Thoracic aorta (tissue), 2 donors: ENCODE measurements at regions not wholly inside any gene's neighbourhood (a gene's known extent, or its start where the extent isn't known, plus 50 kb on each side); places are given as distances from the start of the nearest gene placed in this dataset.

Experiments used
- ATAC-seq: fragments of 150-250 bp; one replicate; pipeline ENCODE4 v1.8.0; 2017; ENCODE audit warnings: low read depth; ENCODE audit not compliant: insufficient number of reproducible peaks, low FRiP score
- DNase-seq: peaks from one replicate; pipeline ENCODE4 v3.0.0-alpha.2; 2020; ENCODE audit warnings: low spot score
- H3K27ac ChIP-seq, 2 donors: fragments of 200-600 bp; sonication (generic); 1 replicate in 1 of 2; 2 replicates in 1 of 2; pipeline ENCODE4 v1.5.1; 2016; ENCODE audit warnings: mild to moderate bottlenecking in 2 of 2, moderate library complexity in 2 of 2
- H3K27me3 ChIP-seq: fragments of 200-600 bp; sonication (generic); replicated peaks from 2 replicates; pipeline ENCODE4 v1.6.0; 2016; ENCODE audit warnings: mild to moderate bottlenecking; ENCODE audit not compliant: insufficient read depth
- H3K36me3 ChIP-seq: fragments of 200-600 bp; sonication (generic); one replicate; pipeline ENCODE4 v1.5.1; 2016
- H3K4me1 ChIP-seq, 2 donors: fragments of 200-600 bp; sonication (generic); 1 replicate in 1 of 2; 2 replicates in 1 of 2; pipeline versions ENCODE4 v1.5.1 to v1.6.0; 2016; ENCODE audit warnings: low read depth in 2 of 2, mild to moderate bottlenecking in 1 of 2; ENCODE audit not compliant: control insufficient read depth in 1 of 2
- H3K4me3 ChIP-seq: fragments of 200-600 bp; sonication (generic); 2 replicates; pipeline ENCODE4 v1.5.1; 2016; ENCODE audit warnings: mild to moderate bottlenecking
- H3K9me3 ChIP-seq: fragments of 200-600 bp; sonication (generic); 2 replicates; pipeline ENCODE4 v1.5.1; 2016
- TF ChIP-seq, protein P1 (sequence below): fragments of 200-600 bp; sonication (generic); IDR thresholded peaks from one replicate; pipeline ENCODE4 v1.5.1; 2019; ENCODE audit warnings: antibody characterized with exemption

DNA sequence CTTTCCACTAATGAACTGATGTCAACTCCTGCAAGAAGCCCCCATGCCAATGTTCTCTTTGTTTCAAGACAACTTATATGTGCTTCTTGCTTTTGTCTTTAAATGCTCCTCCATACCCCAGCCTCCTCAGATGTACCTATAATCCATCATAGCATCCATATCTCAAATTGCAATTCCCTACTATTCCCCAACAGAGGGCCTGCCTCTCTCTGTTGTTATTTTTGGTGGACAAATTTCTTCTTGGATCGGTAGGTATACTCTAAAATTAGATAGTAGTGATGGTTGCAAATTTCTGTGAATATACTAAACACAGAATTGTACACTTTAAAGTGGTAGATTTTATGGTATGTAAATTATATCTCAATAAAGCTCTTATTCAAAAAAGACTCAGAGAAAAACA lies 820.1 kb downstream of the METTL4 start:
- H3K36me3 ChIP-seq = no peaks in the 10 kb centered on the region
- TF ChIP-seq, protein P1, sequence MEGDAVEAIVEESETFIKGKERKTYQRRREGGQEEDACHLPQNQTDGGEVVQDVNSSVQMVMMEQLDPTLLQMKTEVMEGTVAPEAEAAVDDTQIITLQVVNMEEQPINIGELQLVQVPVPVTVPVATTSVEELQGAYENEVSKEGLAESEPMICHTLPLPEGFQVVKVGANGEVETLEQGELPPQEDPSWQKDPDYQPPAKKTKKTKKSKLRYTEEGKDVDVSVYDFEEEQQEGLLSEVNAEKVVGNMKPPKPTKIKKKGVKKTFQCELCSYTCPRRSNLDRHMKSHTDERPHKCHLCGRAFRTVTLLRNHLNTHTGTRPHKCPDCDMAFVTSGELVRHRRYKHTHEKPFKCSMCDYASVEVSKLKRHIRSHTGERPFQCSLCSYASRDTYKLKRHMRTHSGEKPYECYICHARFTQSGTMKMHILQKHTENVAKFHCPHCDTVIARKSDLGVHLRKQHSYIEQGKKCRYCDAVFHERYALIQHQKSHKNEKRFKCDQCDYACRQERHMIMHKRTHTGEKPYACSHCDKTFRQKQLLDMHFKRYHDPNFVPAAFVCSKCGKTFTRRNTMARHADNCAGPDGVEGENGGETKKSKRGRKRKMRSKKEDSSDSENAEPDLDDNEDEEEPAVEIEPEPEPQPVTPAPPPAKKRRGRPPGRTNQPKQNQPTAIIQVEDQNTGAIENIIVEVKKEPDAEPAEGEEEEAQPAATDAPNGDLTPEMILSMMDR = no peak
- H3K27me3 ChIP-seq = no peaks in the 10 kb centered on the region
- ATAC-seq (no peak), DNase-seq (no peak)
- H3K4me1 ChIP-seq = no peaks in the 10 kb centered on the region
- no peak overlapping the region for H3K4me3 ChIP-seq
- no peak overlapping the region for H3K27ac ChIP-seq
- H3K9me3 ChIP-seq = no peaks in the 10 kb centered on the region

DNA sequence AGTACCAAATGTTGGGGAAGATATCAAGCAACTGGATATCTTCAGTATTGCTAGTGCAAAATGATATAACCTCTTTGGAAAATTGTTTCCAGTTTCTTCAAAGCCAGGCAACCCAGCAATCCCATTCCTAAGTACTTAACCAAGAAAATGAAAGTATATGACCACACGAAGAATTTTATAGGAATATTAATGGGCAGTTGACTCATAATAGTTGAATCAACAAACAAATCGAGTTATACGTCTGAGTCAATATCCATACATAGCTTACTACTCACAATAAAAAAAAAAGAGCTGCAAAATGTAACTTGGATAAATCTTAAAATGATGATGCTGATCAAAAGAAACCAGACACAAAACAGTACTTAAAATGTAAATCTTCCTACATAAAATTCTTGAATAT lies 810.4 kb downstream of the METTL4 start:
- DNase-seq = no peak
- no peaks in the 10 kb centered on the region for H3K9me3 ChIP-seq
- H3K4me1 ChIP-seq = no peaks in the 10 kb centered on the region
- no peak for ATAC-seq
- H3K27ac ChIP-seq = no peak overlapping the region
- no peaks in the 10 kb centered on the region for H3K36me3 ChIP-seq
- TF ChIP-seq, protein P1 = no peak
- no peak overlapping the region for H3K4me3 ChIP-seq
- no peaks in the 10 kb centered on the region for H3K27me3 ChIP-seq

DNA sequence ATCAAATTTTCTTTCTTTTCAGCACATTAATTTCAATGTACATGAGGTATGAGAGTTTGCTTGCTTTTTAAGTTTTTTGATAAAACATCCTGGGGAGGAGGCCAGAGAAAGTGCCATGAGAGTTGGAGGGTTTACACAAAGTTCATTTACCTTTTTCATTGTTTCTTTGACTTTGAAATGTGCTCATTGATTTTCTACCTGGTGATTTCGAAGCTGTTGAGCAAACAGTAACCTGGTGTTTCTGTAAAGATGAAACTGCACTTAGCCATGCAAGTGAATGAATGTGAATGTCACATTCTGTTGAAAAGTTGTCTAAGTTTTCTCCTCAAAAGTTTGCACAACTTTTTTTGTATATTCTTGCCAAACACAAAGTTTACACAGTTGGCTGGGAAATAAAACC lies 797.0 kb downstream of the METTL4 start:
- Histone ChIP-seq H3K4me1 (no peaks in the 10 kb centered on the region), H3K9me3 (no peaks in the 10 kb centered on the region), H3K36me3 (no peaks in the 10 kb centered on the region), H3K4me3 (no peak overlapping the region), H3K27me3 (no peaks in the 10 kb centered on the region), H3K27ac (no peak overlapping the region)
- DNase-seq = no peak
- ATAC-seq = no peak
- TF ChIP-seq, protein P1 = no peak

DNA sequence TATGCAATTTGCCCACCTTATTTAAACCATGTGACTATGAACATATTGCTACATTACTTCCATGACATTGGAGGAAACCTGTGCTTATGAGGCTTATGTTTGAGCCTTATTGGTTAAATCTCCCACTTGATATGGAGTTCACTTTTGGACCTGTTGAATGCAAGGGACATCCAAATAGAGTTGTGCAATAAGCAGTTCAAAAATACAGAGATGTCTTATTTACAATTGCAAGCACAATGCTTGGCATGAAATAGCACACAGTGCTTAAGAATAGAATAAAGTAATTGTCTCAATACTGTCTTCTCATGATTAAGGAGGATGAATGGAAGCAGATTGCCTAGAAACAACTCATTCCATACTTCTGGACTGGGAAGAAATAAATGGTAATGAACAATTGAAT lies 793.5 kb downstream of the METTL4 start:
- Histone ChIP-seq H3K4me1 (no peaks in the 10 kb centered on the region), H3K4me3 (no peak overlapping the region), H3K9me3 (no peaks in the 10 kb centered on the region), H3K27me3 (no peaks in the 10 kb centered on the region), H3K27ac (no peak overlapping the region), H3K36me3 (no peaks in the 10 kb centered on the region)
- no peak for ATAC-seq
- DNase-seq = no peak
- TF ChIP-seq, protein P1 = no peak

DNA sequence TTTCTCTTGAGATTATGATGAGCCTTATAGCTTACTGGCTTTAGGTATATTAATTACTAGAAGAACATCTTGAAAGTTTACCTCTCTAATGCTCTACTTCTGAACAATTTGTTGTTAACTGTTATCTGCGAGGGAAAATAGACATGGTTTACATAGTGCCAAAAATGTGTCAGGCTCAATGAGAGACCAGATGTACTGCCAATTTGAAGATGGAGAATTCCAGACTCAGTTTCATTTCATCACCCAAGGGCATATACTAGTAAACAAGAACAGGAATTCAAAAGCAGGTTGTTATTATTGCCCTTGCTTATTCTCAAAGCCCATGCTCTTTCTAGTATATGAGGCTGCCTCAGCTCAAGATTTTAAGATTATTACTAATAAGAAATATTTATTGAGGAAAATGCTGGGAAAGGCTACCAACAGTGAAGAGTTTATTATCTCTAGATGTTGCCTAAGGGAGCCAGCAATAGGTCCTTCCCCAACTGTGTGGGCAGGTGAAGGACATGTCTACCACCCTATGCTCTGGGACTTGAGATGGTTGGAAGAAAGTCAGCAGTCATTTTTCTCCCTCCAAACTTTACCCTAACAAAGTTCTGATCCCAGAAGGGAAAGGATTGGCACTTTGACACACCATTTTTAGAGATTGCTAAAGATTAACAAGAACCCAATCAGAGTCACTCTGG lies 792.7 kb downstream of the METTL4 start:
- TF ChIP-seq, protein P1 = no peak
- ATAC-seq (no peak), DNase-seq (no peak)
- Histone ChIP-seq H3K4me3 (no peak overlapping the region), H3K4me1 (no peaks in the 10 kb centered on the region), H3K27ac (no peak overlapping the region), H3K9me3 (no peaks in the 10 kb centered on the region), H3K27me3 (no peaks in the 10 kb centered on the region), H3K36me3 (no peaks in the 10 kb centered on the region)
